ENCODE measurements at regions not wholly inside any gene's neighbourhood (a gene's known extent, or its start where the extent isn't known, plus 50 kb on each side); places are given as distances from the start of the nearest gene placed in this dataset.

DNA sequence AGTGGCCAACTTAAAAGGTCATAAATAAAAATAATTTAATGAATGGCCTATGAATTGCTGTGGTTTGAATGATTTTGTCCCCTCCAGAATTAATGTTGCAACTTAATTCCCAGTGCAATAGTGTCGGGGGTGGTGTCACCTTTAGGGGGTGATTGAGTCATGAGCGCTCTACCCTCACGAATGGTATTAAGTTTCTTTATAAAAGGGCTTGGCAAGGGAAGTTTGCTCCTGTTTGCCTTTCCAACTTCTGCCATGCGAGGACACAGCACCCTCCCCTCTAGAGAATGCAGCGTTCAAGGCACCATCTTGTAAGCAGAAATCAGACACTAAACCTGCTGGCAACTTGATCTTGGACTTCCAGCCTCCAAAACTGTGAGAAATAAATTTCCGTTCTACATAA is 253.3 kb downstream of the ATXN7L3B start:
- no peak for DNase-seq (ENCODE audit: low spot score)
- no peak for ATAC-seq (ENCODE audit: low FRiP score)
- TF ChIP-seq CTCF (IDR thresholded peaks at IDR 0.05): no peak

GRCh38 chr12:74791365-74791764 is 253.7 kb downstream of the ATXN7L3B start:
- no peak for DNase-seq (ENCODE audit: low spot score)
- no peak for ATAC-seq (ENCODE audit: low FRiP score)
- TF ChIP-seq CTCF (IDR thresholded peaks at IDR 0.05): no peak

- ATAC-seq (ENCODE audit: low FRiP score) (no peak), DNase-seq (ENCODE audit: low spot score) (no peak)
- no peak for TF ChIP-seq CTCF (IDR thresholded peaks at IDR 0.05)
These were observed 256.9 kb downstream of the ATXN7L3B start for GRCh38 chr12:74794522-74794921.

DNA sequence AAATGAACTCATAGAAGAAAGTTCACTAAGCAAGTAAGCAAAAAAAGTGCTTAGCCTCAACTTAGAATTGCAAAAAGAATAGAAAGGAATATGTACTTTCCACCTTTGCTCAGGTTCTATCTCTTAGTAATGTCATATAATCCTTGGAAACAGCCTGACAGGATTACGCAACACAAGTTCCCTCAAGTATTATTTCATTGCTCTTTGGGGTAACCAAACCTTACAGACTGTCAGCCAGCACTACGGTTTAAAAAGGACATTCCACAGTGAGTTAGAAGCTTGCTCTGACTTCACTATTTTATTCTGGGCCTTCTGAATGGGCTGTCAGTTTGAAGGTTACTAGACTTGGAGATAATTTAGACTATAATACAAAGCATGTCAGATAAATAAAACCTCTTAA is 264.0 kb downstream of the ATXN7L3B start:
- DNase-seq (ENCODE audit: low spot score): no peak
- no peak for TF ChIP-seq CTCF (IDR thresholded peaks at IDR 0.05)
- ATAC-seq (ENCODE audit: low FRiP score): no peak

- TF ChIP-seq CTCF (IDR thresholded peaks at IDR 0.05): no peak
- DNase-seq (ENCODE audit: low spot score): no peak
- no peak for ATAC-seq (ENCODE audit: low FRiP score)
These were observed 279.0 kb downstream of the ATXN7L3B start for GRCh38 chr12:74816398-74817175.

- ATAC-seq (ENCODE audit: low FRiP score): no peak
- DNase-seq (ENCODE audit: low spot score): no peak
- TF ChIP-seq CTCF (IDR thresholded peaks at IDR 0.05): no peak
These were observed 279.9 kb downstream of the ATXN7L3B start for GRCh38 chr12:74817499-74817898.

GRCh38 chr12:74818412-74818811 is 280.8 kb downstream of the ATXN7L3B start:
- ATAC-seq (ENCODE audit: low FRiP score) (no peak), DNase-seq (ENCODE audit: low spot score) (no peak)
- no peak for TF ChIP-seq CTCF (IDR thresholded peaks at IDR 0.05)
